ENCODE measurements at regions not wholly inside any gene's neighbourhood (a gene's known extent, or its start where the extent isn't known, plus 50 kb on each side); places are given as distances from the start of the nearest gene placed in this dataset.

GRCh38 chr3:72299823-72300222, 514.9 kb upstream of the PROK2 start:
- no peak overlapping the region for H3K4me3 Mint-ChIP-seq
- TF ChIP-seq CTCF (conservative IDR thresholded peaks at IDR 0.05): no peak
- DNase-seq: no peak
- Histone ChIP-seq H3K14ac (ENCODE audit: insufficient read depth, low read length) (no peak overlapping the region), H4K91ac (ENCODE audit: insufficient read length, low read depth, low read length) (no peak overlapping the region), H3K9ac (ENCODE audit: extremely low read depth, insufficient read length, low read length) (no peak overlapping the region), H2BK15ac (ENCODE audit: low read depth, low read length) (no peak overlapping the region), H3K4ac (ENCODE audit: low read depth, low read length) (no peak overlapping the region), H4K20me1 (ENCODE audit: control insufficient read depth, insufficient read depth, insufficient read length) (no peaks in the 10 kb centered on the region), H3K9me3 (ENCODE audit: control insufficient read depth, low read depth, low read length) (no peaks in the 10 kb centered on the region), H3K27me3 (ENCODE audit: insufficient read depth, low read length) (no peaks in the 10 kb centered on the region), H4K8ac (replicated peaks; ENCODE audit: insufficient read length, low read depth, low read length) (no peak overlapping the region), H4K5ac (ENCODE audit: insufficient read length, low read depth, low read length) (no peak overlapping the region), H3K23ac (ENCODE audit: insufficient read length, low read depth, low read length) (no peak overlapping the region), H3K27ac (ENCODE audit: insufficient read length, low read depth, low read length) (no peak overlapping the region), H3K79me1 (ENCODE audit: insufficient read depth, low read depth, low read length, poor library complexity, severe bottlenecking) (no peaks in the 10 kb centered on the region), H3K79me2 (ENCODE audit: insufficient read depth, low read length) (no peaks in the 10 kb centered on the region), H2AK5ac (ENCODE audit: insufficient read length, low read length) (no peak overlapping the region), H2AFZ (ENCODE audit: low read length) (no peak overlapping the region), H3K4me1 (ENCODE audit: insufficient read depth, low read length) (peaks cover 8% of the 10 kb centered on the region; the same call in 1 of the 2 replicates), H2BK20ac (ENCODE audit: low read depth, low read length, poor library complexity, severe bottlenecking) (no peak overlapping the region), H2BK12ac (ENCODE audit: insufficient read length, low read depth, low read length) (no peak overlapping the region), H3T11ph (ENCODE audit: low read length) (no peak overlapping the region), H3K18ac (ENCODE audit: insufficient read length, low read depth, low read length) (no peak overlapping the region), H2BK5ac (ENCODE audit: insufficient read length, low read length) (no peak overlapping the region), H3K23me2 (ENCODE audit: insufficient read length, low read depth, low read length, poor library complexity, severe bottlenecking) (no peaks in the 10 kb centered on the region), H3K4me2 (ENCODE audit: insufficient read depth, insufficient read length, low read length) (no peak overlapping the region), H2BK120ac (ENCODE audit: low read depth, low read length, poor library complexity, severe bottlenecking) (no peak overlapping the region), H3K56ac (ENCODE audit: insufficient read length, low read depth, low read length) (no peak overlapping the region)
- H3K4me1 Mint-ChIP-seq: peaks cover 33 to 38% of the 10 kb centered on the region in 2 experiments
- H3K36me3 Mint-ChIP-seq (ENCODE audit: insufficient read depth in 1 of 3, low read depth in 3 of 3): no peaks in the 10 kb centered on the region
- no peaks in the 10 kb centered on the region for H3K9me3 Mint-ChIP-seq
- H3K27me3 Mint-ChIP-seq (ENCODE audit: low read depth): peaks cover 10% of the 10 kb centered on the region
- no CpG with 5 or more reads among the region's 4 CpGs for WGBS (ENCODE audit: extremely low coverage, insufficient read length, low lambda C conversion rate)
- no peak overlapping the region for H3K27ac Mint-ChIP-seq

All from H9 (cell line).